H1 (cell line): ENCODE measurements at regions not wholly inside any gene's neighbourhood (a gene's known extent, or its start where the extent isn't known, plus 50 kb on each side); places are given as distances from the start of the nearest gene placed in this dataset.

Experiments
- RAD21 ChIP-seq, 2 experiments: IDR thresholded peaks in 1 of 2; conservative IDR thresholded peaks in 1 of 2; 2 replicates each; pipeline ENCODE4 v1.6.1; 2011; ENCODE audit warnings: low read depth in 2 of 2, low read length in 2 of 2, improper control_type of control experiment in 1 of 2, inconsistent platforms in 1 of 2, mild to moderate bottlenecking in 1 of 2, moderate library complexity in 1 of 2
- SIN3A ChIP-seq, 2 experiments: IDR thresholded peaks in 1 of 2; conservative IDR thresholded peaks in 1 of 2; 2 replicates each; pipeline ENCODE4 v1.6.1; 2011 to 2012; ENCODE audit warnings: low read length in 2 of 2, improper control_type of control experiment in 1 of 2, low read depth in 1 of 2, mild to moderate bottlenecking in 1 of 2
- TAF1 ChIP-seq: IDR thresholded peaks from 2 replicates; pipeline ENCODE4 v1.6.1; 2011; ENCODE audit warnings: mild to moderate bottlenecking, low read depth, low read length
- TF ChIP-seq, protein P1 (sequence below): fragments of 300-600 bp; sonication (generic); IDR thresholded peaks from 2 replicates; pipeline ENCODE4 v1.7.1; 2012; ENCODE audit warnings: low read length, moderate library complexity, mild to moderate bottlenecking, inconsistent platforms; ENCODE audit not compliant: insufficient replicate concordance
- TF ChIP-seq, protein P2 (sequence below): IDR thresholded peaks from 2 replicates; pipeline ENCODE4 v1.6.1; 2011; ENCODE audit warnings: low read length, improper control_type of control experiment
- TF ChIP-seq, protein P3 (sequence below): IDR thresholded peaks from 2 replicates; pipeline ENCODE4 v1.6.1; 2011; ENCODE audit warnings: low read depth, mild to moderate bottlenecking, low read length; ENCODE audit not compliant: insufficient read depth

- TF ChIP-seq, protein P1, sequence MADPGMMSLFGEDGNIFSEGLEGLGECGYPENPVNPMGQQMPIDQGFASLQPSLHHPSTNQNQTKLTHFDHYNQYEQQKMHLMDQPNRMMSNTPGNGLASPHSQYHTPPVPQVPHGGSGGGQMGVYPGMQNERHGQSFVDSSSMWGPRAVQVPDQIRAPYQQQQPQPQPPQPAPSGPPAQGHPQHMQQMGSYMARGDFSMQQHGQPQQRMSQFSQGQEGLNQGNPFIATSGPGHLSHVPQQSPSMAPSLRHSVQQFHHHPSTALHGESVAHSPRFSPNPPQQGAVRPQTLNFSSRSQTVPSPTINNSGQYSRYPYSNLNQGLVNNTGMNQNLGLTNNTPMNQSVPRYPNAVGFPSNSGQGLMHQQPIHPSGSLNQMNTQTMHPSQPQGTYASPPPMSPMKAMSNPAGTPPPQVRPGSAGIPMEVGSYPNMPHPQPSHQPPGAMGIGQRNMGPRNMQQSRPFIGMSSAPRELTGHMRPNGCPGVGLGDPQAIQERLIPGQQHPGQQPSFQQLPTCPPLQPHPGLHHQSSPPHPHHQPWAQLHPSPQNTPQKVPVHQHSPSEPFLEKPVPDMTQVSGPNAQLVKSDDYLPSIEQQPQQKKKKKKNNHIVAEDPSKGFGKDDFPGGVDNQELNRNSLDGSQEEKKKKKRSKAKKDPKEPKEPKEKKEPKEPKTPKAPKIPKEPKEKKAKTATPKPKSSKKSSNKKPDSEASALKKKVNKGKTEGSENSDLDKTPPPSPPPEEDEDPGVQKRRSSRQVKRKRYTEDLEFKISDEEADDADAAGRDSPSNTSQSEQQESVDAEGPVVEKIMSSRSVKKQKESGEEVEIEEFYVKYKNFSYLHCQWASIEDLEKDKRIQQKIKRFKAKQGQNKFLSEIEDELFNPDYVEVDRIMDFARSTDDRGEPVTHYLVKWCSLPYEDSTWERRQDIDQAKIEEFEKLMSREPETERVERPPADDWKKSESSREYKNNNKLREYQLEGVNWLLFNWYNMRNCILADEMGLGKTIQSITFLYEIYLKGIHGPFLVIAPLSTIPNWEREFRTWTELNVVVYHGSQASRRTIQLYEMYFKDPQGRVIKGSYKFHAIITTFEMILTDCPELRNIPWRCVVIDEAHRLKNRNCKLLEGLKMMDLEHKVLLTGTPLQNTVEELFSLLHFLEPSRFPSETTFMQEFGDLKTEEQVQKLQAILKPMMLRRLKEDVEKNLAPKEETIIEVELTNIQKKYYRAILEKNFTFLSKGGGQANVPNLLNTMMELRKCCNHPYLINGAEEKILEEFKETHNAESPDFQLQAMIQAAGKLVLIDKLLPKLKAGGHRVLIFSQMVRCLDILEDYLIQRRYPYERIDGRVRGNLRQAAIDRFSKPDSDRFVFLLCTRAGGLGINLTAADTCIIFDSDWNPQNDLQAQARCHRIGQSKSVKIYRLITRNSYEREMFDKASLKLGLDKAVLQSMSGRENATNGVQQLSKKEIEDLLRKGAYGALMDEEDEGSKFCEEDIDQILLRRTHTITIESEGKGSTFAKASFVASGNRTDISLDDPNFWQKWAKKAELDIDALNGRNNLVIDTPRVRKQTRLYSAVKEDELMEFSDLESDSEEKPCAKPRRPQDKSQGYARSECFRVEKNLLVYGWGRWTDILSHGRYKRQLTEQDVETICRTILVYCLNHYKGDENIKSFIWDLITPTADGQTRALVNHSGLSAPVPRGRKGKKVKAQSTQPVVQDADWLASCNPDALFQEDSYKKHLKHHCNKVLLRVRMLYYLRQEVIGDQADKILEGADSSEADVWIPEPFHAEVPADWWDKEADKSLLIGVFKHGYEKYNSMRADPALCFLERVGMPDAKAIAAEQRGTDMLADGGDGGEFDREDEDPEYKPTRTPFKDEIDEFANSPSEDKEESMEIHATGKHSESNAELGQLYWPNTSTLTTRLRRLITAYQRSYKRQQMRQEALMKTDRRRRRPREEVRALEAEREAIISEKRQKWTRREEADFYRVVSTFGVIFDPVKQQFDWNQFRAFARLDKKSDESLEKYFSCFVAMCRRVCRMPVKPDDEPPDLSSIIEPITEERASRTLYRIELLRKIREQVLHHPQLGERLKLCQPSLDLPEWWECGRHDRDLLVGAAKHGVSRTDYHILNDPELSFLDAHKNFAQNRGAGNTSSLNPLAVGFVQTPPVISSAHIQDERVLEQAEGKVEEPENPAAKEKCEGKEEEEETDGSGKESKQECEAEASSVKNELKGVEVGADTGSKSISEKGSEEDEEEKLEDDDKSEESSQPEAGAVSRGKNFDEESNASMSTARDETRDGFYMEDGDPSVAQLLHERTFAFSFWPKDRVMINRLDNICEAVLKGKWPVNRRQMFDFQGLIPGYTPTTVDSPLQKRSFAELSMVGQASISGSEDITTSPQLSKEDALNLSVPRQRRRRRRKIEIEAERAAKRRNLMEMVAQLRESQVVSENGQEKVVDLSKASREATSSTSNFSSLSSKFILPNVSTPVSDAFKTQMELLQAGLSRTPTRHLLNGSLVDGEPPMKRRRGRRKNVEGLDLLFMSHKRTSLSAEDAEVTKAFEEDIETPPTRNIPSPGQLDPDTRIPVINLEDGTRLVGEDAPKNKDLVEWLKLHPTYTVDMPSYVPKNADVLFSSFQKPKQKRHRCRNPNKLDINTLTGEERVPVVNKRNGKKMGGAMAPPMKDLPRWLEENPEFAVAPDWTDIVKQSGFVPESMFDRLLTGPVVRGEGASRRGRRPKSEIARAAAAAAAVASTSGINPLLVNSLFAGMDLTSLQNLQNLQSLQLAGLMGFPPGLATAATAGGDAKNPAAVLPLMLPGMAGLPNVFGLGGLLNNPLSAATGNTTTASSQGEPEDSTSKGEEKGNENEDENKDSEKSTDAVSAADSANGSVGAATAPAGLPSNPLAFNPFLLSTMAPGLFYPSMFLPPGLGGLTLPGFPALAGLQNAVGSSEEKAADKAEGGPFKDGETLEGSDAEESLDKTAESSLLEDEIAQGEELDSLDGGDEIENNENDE = no peak
- TF ChIP-seq, protein P2, sequence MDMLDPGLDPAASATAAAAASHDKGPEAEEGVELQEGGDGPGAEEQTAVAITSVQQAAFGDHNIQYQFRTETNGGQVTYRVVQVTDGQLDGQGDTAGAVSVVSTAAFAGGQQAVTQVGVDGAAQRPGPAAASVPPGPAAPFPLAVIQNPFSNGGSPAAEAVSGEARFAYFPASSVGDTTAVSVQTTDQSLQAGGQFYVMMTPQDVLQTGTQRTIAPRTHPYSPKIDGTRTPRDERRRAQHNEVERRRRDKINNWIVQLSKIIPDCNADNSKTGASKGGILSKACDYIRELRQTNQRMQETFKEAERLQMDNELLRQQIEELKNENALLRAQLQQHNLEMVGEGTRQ = no peak
- TF ChIP-seq SIN3A (conservative IDR thresholded peaks at IDR 0.05 in 1 of 2, IDR thresholded peaks at IDR 0.05 in 1 of 2; ENCODE audit: low read depth in 1 of 2, low read length in 2 of 2) (no peak), RAD21 (IDR thresholded peaks at IDR 0.05 in 1 of 2, conservative IDR thresholded peaks at IDR 0.05 in 1 of 2; ENCODE audit: low read depth in 2 of 2, low read length in 2 of 2) (no peak), TAF1 (no peak)
- TF ChIP-seq, protein P3, sequence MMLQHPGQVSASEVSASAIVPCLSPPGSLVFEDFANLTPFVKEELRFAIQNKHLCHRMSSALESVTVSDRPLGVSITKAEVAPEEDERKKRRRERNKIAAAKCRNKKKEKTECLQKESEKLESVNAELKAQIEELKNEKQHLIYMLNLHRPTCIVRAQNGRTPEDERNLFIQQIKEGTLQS = no peak
These were observed 59.3 kb upstream of the KCNA5 start (continued) for GRCh38 chr12:4984344-4984743.
